SJSA1 (cell line): ENCODE measurements at regions not wholly inside any gene's neighbourhood (a gene's known extent, or its start where the extent isn't known, plus 50 kb on each side); places are given as distances from the start of the nearest gene placed in this dataset.

ENCODE experiments used
- DNase-seq, 2 experiments: peaks; one replicate each; pipeline ENCODE4 v3.0.0-alpha.2; 2015 to 2020; ENCODE audit warnings: low spot score in 2 of 2, low read depth in 1 of 2
- H3K27ac ChIP-seq: fragments of 250-450 bp; sonication (Bioruptor Pico); 2 replicates; pipeline ENCODE4 v1.5.1; 2020; ENCODE audit warnings: mild to moderate bottlenecking, moderate library complexity
- H3K27me3 ChIP-seq: fragments of 250-450 bp; sonication (Bioruptor Pico); replicated peaks from 2 replicates; pipeline ENCODE4 v1.5.1; 2020; ENCODE audit warnings: mild to moderate bottlenecking, moderate library complexity
- H3K36me3 ChIP-seq: fragments of 250-450 bp; sonication (Bioruptor Pico); 2 replicates; pipeline ENCODE4 v1.5.1; 2020; ENCODE audit warnings: mild to moderate bottlenecking
- H3K4me1 ChIP-seq: fragments of 250-450 bp; sonication (Bioruptor Pico); replicated peaks from 2 replicates; pipeline ENCODE4 v1.6.1; 2021; ENCODE audit warnings: mild to moderate bottlenecking
- H3K4me3 ChIP-seq: fragments of 250-450 bp; sonication (Bioruptor Pico); 2 replicates; pipeline ENCODE4 v1.5.1; 2020; ENCODE audit warnings: mild to moderate bottlenecking
- H3K9me3 ChIP-seq: fragments of 250-450 bp; sonication (Bioruptor Pico); replicated peaks from 2 replicates; pipeline ENCODE4 v1.5.1; 2020; ENCODE audit warnings: mild to moderate bottlenecking

DNA sequence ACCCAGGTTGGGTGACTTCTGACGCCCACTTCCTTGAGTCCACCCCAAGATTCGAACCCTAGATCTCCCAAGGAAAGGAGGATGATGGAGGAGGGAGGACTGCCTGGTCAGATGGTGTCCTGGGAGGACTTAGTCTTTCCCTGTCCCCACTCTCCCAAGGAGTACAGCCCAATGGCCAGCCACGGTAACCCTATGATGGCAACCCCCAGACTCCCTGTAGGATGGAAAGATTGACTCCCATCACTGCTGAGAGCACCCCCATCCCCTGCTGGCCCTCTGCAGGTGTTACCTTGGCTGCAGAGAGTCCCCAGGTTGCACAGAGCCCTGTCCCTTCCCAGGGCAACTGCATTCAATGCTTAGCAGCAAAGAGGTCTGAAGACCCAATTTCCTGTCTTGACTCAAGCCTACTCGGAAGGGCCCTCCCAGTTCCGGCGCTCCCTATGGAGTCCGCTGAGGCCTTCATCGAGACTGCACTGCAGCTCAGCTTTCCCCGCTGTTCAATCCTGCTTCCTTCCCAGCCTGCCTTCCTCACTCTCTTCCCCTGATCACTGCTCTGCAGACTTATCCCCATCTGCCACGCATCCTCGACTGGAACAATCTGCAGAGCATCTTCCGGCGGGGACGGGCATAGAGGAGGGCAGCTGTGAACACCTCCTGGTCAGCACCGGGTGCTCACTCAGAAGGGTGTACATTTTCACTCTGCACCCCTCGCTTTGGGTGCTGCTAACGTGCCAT lies 50.8 kb upstream of the OCM2 start:
- no peaks in the 10 kb centered on the region for H3K27me3 ChIP-seq
- no peak overlapping the region for H3K4me3 ChIP-seq
- DNase-seq: no peak
- H3K4me1 ChIP-seq: no peaks in the 10 kb centered on the region
- no peaks in the 10 kb centered on the region for H3K36me3 ChIP-seq
- no peaks in the 10 kb centered on the region; the same call in 1 of the 2 replicates for H3K9me3 ChIP-seq
- no peak overlapping the region for H3K27ac ChIP-seq

DNA sequence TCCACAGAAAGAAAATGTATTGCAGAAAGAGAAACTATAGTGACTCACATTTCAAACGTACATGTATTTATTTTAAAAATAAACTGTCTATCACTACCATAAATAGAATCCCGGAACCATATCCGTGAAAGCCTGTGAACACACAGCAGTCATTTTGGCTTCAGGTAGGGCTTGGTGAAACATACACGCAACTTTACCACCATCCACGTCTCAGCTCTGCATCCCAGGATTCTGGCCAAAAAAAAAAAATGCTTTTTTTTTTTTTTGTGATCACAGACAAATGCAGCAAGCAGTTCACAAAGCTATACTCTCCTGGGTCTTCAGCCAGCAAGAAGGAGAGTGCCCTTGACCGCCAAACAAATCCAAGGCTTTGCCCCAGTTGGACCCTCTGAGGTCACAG lies 56.8 kb upstream of the OCM2 start:
- H3K27ac ChIP-seq: no peak overlapping the region
- H3K4me1 ChIP-seq: no peaks in the 10 kb centered on the region
- DNase-seq: no peak
- no peaks in the 10 kb centered on the region for H3K9me3 ChIP-seq
- H3K36me3 ChIP-seq: no peaks in the 10 kb centered on the region
- H3K27me3 ChIP-seq: no peaks in the 10 kb centered on the region
- H3K4me3 ChIP-seq: no peak overlapping the region

DNA sequence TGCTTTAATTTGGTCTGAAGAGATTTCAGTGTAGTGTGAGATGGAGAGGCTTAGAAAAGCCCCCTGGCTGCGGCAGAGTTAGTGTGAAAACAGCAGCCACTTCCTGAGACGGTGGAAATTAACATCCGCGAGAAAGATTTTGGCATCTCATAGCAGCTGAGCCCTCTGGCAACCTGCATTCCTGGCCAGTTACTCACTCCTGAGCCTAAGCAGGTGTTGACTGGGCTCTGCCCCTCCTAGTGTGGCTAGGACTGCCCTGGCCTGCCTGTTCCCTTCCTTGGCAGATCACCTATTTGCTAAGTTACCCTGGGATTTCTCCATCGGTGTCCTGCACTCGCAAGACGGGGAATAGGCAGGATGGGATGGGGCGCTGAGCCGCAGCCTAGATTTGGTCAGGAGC lies 57.6 kb upstream of the LMTK2 start:
- Histone ChIP-seq H3K27me3 (peaks cover 5% of the 10 kb centered on the region; the same call in 1 of the 2 replicates), H3K36me3 (no peaks in the 10 kb centered on the region), H3K4me3 (no peak overlapping the region), H3K27ac (no peak overlapping the region), H3K4me1 (no peaks in the 10 kb centered on the region), H3K9me3 (no peaks in the 10 kb centered on the region)
- DNase-seq: no peak

DNA sequence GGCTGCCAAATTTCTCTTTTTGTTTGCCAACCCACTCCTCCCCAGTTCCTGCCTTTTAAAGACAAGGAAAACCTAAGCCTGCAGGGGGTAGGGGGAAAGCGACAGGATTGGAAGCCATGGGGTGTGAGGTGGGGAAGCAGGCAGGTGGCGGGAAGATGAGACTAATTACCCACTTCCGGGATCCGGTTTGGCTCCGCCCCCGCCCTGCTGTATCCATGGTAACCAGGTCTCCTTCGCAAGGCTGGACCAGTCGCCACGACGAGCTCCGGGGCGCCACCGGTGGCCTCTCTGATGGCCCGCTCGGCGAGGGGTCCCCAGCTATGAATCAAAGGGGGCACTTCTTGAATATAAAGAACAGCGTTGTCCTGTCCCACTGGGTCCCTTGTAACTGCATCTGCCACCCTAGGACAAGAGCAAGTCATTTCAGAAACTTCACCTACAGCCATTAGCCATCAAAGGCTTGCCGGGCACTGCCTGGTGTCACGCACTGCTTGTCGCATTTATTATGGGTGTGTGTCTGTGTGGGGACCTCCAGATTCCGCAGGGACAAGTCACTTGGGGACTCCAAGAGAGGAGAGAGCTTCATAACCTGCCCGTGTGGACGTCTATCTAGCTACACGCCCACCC lies 55.4 kb upstream of the LMTK2 start:
- Histone ChIP-seq H3K4me3 (no peak overlapping the region), H3K4me1 (no peaks in the 10 kb centered on the region), H3K9me3 (no peaks in the 10 kb centered on the region), H3K36me3 (no peaks in the 10 kb centered on the region), H3K27ac (no peak overlapping the region), H3K27me3 (peaks cover 7% of the 10 kb centered on the region)
- peak in 1 of 2 experiments; percentile 43 for DNase-seq

DNA sequence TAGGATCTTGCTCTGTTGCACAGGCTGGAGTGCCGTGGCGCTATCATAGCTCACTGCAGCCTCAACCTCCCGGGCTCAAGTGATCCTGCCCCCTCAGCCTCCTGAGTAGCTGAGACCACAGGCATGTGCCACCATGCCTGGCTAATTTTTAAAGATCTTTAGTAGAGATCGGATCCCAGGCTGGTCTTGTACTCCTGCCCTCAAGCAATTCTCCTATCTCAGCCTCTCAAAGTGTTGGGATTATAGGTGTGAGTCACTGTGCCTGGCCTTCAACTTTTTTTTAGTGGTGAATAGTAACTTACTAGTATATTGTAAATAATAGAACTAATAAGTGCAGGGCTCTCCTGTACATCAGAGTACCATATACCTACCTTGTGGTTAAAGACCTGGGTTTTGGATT lies 52.1 kb upstream of the LMTK2 start:
- no peak overlapping the region for H3K27ac ChIP-seq
- no peak for DNase-seq
- no peaks in the 10 kb centered on the region for H3K9me3 ChIP-seq
- H3K4me3 ChIP-seq: no peak overlapping the region
- no peaks in the 10 kb centered on the region for H3K36me3 ChIP-seq
- H3K4me1 ChIP-seq: no peaks in the 10 kb centered on the region
- peaks cover 11% of the 10 kb centered on the region for H3K27me3 ChIP-seq

DNA sequence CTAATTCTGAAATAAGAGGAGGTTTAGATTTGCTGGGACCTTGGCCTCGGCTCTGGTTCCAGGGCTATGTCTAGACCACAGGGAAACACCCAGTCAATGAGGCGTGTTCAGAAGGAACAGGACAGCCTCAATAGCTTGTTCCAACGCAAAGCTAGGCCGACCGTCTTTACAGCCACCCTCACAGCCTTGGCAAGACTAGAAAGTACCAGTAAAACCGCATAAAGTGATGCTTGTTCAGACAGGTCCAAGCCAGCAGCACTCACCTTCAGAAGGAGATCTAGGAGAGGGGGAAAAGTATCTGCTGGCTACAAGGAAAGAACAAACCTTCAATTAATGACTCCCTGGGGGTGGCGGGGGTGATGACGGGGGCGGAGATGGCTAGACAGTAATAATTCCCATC lies 50.1 kb upstream of the LMTK2 start:
- Histone ChIP-seq H3K36me3 (no peaks in the 10 kb centered on the region), H3K4me1 (no peaks in the 10 kb centered on the region), H3K27ac (no peak overlapping the region), H3K27me3 (peaks cover 11% of the 10 kb centered on the region), H3K9me3 (no peaks in the 10 kb centered on the region), H3K4me3 (no peak overlapping the region)
- DNase-seq: no peak
